ENCODE measurements at regions not wholly inside any gene's neighbourhood (a gene's known extent, or its start where the extent isn't known, plus 50 kb on each side); places are given as distances from the start of the nearest gene placed in this dataset.

- H3K27ac ChIP-seq, result peak overlapping the region in 1 of 10 donors; percentile 7
- no peaks in the 10 kb centered on the region for H3K9me3 ChIP-seq
- H3K4me3 ChIP-seq, result no peak overlapping the region
- TF ChIP-seq, protein P1, sequence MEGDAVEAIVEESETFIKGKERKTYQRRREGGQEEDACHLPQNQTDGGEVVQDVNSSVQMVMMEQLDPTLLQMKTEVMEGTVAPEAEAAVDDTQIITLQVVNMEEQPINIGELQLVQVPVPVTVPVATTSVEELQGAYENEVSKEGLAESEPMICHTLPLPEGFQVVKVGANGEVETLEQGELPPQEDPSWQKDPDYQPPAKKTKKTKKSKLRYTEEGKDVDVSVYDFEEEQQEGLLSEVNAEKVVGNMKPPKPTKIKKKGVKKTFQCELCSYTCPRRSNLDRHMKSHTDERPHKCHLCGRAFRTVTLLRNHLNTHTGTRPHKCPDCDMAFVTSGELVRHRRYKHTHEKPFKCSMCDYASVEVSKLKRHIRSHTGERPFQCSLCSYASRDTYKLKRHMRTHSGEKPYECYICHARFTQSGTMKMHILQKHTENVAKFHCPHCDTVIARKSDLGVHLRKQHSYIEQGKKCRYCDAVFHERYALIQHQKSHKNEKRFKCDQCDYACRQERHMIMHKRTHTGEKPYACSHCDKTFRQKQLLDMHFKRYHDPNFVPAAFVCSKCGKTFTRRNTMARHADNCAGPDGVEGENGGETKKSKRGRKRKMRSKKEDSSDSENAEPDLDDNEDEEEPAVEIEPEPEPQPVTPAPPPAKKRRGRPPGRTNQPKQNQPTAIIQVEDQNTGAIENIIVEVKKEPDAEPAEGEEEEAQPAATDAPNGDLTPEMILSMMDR (IDR thresholded peaks at IDR 0.05), result no peak
- H3K36me3 ChIP-seq, result no peaks in the 10 kb centered on the region
- WGBS, 2 donors, result 75 to 77% methylated on average over 26 of the region's 26 CpGs
- ATAC-seq (peak; percentile 9 to 71 (median 40)), DNase-seq (peak; percentile 33 to 70)
- no peaks in the 10 kb centered on the region for H3K27me3 ChIP-seq
- intact Hi-C loops (cut with DNase I), result loop anchor here in 8 of 10 donors (5.0 to 10.0 kb wide), 6 partner anchors 103 to 663 kb away; no protein-coding TSS in a partner anchor
- peaks cover 0 to 17% (median 2%) of the 10 kb centered on the region in 9 donors for H3K4me1 ChIP-seq
Measured at GRCh38 chr16:11401161-11402050, 56.1 kb downstream of the RMI2 start.

DNA sequence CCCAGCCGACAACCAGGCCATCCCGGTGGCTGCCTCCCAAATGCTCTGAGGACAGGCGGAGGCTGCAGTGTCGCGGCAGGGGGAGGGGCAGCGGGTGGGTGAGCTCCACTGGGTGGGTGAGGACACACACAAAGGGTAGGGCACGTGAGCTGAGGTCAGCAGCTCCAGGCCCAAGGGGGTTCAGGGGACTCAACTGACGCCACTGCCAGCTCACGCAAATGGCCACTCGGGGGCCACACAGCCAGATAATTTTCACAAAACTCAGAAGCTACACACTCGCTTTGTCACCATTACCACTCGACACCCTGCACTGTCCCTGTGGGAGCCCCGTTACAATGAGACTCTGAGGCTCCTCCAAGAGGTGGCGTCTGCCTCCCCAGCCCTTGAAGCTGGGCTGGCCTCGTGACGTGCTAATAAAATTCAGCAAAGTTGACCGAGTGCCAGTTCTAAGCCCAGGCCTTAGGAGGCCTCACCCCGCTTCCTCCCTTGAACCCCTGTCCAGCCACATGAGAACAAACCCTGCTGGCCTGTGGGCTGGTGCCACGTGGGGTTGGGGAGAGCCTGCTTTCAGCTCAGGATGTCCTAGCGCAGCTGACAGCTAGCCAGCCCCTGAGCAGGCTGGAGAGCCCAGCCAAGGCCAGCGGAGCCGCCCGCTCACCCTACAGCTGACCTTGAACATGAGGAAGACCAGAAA, 56.9 kb downstream of the RMI2 start:
- intact Hi-C loops (cut with DNase I), result loop anchor here in 8 of 10 donors (5.0 to 10.0 kb wide), 6 partner anchors 103 to 663 kb away; no protein-coding TSS in a partner anchor

DNA sequence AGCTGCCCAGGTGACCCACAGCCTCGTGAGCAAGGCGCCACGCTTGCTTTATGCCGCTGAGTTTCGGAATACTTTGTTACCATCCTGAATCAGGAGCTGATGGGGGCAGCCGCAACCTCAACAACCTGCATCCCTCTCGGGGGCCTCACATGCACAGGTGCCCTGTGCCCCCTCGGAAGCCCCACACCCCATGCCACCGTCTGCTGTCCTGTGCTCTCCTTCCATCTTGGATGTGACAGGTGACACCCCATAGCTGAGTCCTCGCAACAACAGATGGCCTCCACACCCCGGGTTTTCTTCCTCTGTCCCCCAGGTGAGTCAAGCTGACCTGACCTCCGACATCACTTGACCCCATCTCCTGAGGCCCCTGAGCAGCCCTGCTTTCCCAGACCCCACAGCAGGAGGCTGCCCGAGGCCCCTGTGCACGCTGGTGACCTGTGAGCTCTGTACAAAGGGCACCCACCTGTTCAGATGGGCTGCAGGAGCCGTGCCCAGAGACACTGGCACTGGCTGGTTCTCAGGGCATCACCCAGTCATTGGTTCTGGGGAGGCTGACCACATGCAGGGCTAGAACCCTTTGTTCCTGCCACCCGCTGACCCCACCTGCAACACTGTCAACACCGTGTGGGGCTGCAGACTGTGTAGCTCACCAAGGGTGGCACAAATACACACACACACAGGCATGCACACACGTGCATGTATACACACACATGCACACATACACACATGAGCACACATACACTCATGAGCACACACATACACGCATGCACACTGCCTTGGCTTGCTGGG, 57.7 kb downstream of the RMI2 start:
- ATAC-seq, result no peak
- no peaks in the 10 kb centered on the region for H3K36me3 ChIP-seq
- no peaks in the 10 kb centered on the region for H3K27me3 ChIP-seq
- H3K9me3 ChIP-seq, result no peaks in the 10 kb centered on the region
- DNase-seq, result no peak
- TF ChIP-seq, protein P1 (IDR thresholded peaks at IDR 0.05), result no peak
- intact Hi-C loops (cut with DNase I), result loop anchor here in 8 of 10 donors (5.0 to 10.0 kb wide), 6 partner anchors 102 to 662 kb away; no protein-coding TSS in a partner anchor
- H3K4me3 ChIP-seq, result no peak overlapping the region
- peaks cover 0 to 15% (median 0%) of the 10 kb centered on the region in 9 donors for H3K4me1 ChIP-seq
- H3K27ac ChIP-seq, result peak overlapping the region in 2 of 10 donors; percentile 5 to 7
- WGBS, 2 donors, result 87 to 89% methylated on average over 19 of the region's 19 CpGs

More for the DNA sequence above, 56.9 kb downstream of the RMI2 start:
- 67 to 74% methylated on average over 23 of the region's 23 CpGs for WGBS, 2 donors
- Histone ChIP-seq H3K27ac (peak overlapping the region in 2 of 10 donors; percentile 5 to 7), H3K36me3 (no peaks in the 10 kb centered on the region), H3K27me3 (no peaks in the 10 kb centered on the region), H3K4me1 (peaks cover 0 to 15% (median 0%) of the 10 kb centered on the region in 9 donors), H3K9me3 (no peaks in the 10 kb centered on the region), H3K4me3 (no peak overlapping the region)
- ATAC-seq, result peak in 7 of 8 donors; percentile 12 to 74 (median 27)
- peak in 1 of 2 donors; percentile 53 for DNase-seq
- TF ChIP-seq, protein P1 (IDR thresholded peaks at IDR 0.05), result no peak

- no peaks in the 10 kb centered on the region for H3K27me3 ChIP-seq
- no peak overlapping the region for H3K4me3 ChIP-seq
- ATAC-seq (no peak), DNase-seq (no peak)
- no peak overlapping the region for H3K27ac ChIP-seq
- intact Hi-C loops (cut with DNase I), result loop anchor here in 8 of 10 donors (5.0 to 10.0 kb wide), 6 partner anchors 101 to 661 kb away; no protein-coding TSS in a partner anchor
- no peaks in the 10 kb centered on the region for H3K36me3 ChIP-seq
- TF ChIP-seq, protein P1 (IDR thresholded peaks at IDR 0.05), result no peak
- H3K9me3 ChIP-seq, result no peaks in the 10 kb centered on the region
- 82% methylated on average over 3 of the region's 3 CpGs for WGBS, 2 donors
- peaks cover 0 to 15% (median 0%) of the 10 kb centered on the region in 9 donors for H3K4me1 ChIP-seq
Measured at GRCh38 chr16:11403534-11403795, 58.2 kb downstream of the RMI2 start.
